ENCODE measurements at regions not wholly inside any gene's neighbourhood (a gene's known extent, or its start where the extent isn't known, plus 50 kb on each side); places are given as distances from the start of the nearest gene placed in this dataset.

- DNase-seq (ENCODE audit: low read depth), result no peak
These were observed 276.4 kb downstream of the HRH4 start for GRCh38 chr18:24736662-24737330.

DNA sequence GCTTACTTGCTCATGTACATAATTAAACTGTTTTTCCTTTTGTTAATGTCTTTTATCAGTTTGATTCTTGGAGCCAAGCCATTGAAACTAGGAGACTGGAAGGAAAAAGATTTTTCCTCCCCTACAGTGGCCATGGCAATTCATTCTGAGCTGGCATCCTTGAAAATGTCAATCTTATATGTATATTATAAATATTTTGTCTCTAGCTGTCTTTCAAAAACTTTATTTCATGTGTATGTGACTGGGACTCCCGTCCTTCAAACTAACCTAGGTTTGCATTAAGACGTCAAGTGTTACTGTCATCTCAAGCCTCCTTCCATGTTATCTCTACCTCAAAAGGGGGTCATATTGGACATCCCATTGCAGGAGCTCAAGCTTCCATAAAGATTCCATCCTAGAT lies 280.4 kb downstream of the HRH4 start:
- DNase-seq (ENCODE audit: low read depth), result no peak

DNA sequence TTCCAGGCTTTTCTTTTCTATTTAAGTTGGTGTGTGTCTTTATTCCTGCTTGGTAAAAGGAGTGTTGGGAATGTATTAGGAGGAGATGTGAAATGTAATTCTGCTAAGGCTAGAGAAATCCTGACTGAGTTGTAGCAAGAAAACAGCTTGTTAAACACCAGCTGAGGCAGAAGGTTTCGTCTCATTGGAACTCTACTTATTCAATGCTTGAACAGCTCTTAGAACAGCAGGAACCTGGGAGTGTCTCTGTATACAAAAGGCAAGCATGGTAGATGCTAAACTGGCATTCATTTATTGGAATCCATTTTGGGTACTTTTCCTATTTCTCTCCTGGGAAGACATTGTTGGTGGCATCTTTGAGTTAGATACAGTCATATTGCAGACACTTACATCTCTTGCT lies 280.9 kb downstream of the HRH4 start:
- DNase-seq (ENCODE audit: low read depth), result no peak

- DNase-seq (ENCODE audit: low read depth), result no peak
These were observed 281.7 kb downstream of the HRH4 start for GRCh38 chr18:24741965-24742724.

GRCh38 chr18:24754583-24755253 lies 294.3 kb downstream of the HRH4 start:
- DNase-seq (ENCODE audit: low read depth), result no peak

GRCh38 chr18:24756385-24756784 lies 295.9 kb downstream of the HRH4 start:
- no peak for DNase-seq (ENCODE audit: low read depth)

- no peak for DNase-seq (ENCODE audit: low read depth)
These were observed 296.7 kb downstream of the HRH4 start for GRCh38 chr18:24757134-24757533.

DNA sequence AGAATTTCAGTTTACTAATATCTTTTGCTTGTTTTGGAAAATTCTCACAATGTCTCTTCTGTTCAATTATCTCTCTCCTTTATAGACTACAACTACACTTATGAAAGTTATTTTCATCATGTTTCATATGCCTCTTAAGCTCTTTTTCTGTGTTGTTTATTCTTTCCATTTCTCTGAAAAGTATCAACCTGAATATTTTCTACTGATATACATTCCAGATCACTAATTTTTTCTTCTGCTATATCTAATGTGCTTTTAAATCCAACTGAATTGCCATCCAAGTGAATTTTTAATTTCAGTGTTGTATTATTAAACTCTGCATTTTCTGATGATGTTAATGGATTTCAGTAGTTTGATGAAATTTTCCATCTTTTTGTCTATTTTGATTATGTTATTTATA lies 301.3 kb downstream of the HRH4 start:
- no peak for DNase-seq (ENCODE audit: low read depth)

DNA sequence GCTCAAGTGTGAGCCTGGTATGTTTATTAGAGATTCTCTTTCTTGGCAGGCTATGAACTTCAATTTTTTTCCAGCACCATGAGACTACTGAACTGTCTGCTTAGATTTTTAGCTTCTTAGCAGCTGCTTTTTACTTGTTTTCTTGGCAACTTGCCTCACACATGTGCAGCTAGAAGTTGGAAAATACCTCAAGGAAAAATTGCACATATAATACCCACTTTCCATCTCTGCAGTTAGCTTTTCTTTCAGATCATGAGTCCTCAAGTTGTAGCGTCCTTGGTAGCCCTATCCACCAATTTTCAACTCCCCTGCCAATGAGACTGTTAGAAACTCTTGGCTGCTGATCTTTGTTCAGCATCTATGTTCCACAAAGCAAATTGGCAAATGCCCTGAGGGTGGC lies 302.1 kb downstream of the HRH4 start:
- no peak for DNase-seq (ENCODE audit: low read depth)

DNA sequence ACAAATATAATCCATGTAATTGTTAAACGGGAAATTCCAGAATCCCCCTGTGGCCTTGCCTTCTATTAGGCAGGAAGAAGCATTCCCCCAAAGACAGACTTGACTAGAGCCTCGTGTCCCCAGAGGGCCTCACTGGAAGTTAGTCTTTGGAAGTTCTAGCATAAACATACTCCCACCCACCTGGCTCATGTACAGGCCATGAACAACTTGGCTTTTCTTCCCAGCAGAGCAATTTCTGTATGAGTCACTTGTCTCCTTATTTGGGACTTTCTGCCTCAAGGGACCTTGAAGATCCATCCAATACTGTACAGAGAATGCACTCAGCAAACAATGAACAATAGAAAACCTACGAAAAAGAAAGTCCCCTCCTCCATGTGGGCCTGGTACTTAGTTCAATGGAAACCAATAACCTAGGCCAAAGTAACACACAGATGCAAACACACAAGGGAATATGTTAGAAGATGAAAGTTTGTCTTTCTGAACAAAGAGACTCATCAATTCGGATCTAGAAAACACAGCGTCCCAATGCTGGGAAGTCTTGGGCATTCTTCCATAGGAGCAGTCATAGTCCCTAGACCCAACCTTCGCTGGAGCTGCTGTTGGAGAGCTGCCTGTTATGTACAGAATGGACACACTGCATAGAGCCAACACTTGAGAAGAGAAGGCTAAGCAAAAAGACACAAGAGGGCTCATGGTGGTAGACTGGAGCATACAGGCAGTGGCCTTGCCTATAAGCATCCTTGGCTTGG lies 303.5 kb downstream of the HRH4 start:
- DNase-seq (ENCODE audit: low read depth), result no peak

DNA sequence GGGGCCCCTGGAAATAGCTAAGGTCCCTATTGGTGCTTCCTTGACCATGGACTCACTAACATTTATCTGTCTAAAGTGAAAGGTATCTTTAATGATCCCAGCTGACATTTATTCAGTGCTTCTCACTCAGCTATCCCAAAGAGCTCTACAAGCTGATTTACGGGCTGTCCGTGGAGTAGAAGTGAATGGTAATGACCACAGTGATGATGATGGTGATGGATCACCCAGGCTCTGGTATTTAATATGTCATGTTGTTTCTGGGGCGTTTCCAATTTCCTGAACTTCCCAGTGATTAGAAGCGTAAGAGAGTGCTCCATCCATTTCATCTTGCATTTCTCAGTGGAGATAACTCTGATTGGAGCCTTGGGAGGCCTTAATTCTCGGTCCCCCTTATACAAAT lies 304.3 kb downstream of the HRH4 start:
- no peak for DNase-seq (ENCODE audit: low read depth)

DNA sequence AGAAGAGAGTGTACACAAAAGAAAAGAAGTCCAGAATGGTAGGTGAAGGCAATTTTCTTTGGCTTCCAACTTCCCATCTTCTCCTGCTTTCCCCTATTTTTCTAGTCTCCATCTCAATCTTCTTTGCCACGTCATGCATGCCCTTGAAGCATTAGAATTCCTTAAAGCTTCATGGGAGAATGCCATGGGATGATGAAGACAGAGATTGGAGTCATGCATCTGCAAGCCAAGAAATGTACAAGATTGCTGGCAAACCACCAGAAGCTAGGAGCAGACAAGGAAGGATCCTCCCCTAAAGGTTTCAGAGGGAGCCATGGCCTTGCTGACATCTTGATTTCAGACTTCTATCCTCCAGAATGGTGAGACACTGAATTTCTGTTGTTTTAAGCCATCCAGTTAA lies 305.9 kb downstream of the HRH4 start:
- DNase-seq (ENCODE audit: low read depth), result no peak

DNA sequence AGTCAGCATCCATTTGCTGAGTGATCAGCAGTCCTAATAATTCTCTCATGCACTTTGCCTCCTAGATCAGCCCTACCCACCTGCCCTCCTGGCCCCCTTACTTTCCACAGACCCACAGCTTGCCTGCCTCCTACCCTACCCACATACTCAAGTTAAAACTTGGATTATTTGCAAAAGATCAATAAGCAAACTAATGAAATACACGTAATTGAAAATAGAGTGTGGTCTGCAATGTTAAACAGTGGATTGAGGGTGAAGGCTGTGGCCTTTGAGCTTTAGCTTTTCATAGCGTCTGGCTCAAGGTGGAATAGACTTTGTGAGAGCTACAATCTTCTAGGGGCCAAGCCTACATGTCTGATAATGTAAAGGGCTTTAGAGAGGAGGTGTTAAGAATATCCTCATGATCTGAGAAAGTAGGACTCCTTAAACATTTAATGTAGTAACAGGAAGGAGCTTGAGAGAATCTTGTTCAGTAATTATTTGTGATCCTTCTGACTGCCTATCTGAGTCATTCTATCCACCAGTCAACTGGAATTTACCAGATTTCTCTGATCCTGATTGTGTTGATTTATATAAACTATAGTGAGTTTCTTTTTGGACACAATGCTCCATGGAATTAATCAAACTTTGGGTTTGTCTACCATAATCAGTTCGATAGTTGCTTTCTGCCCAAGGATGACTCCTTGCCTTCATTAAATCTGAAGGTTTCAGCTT lies 310.0 kb downstream of the HRH4 start:
- DNase-seq (ENCODE audit: low read depth), result no peak

DNA sequence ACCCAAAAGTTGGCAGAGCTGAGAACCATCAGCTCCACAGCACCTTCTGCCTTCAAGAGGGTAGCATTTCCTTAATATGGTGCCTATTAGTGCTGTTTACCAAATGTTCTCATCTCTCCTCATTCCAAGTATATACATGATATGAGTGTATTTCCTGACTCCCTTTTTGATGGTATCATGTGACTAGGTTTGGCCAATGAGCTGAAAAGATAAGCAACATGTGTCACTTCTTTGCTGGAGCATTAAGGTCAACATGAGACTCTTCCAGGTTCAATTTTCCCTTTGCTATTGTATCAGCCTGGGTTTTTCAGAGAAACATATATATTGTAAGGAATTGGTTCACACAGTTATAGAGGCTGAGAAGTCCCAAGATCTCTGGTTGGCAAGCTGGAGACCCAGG lies 310.9 kb downstream of the HRH4 start:
- no peak for DNase-seq (ENCODE audit: low read depth)

DNA sequence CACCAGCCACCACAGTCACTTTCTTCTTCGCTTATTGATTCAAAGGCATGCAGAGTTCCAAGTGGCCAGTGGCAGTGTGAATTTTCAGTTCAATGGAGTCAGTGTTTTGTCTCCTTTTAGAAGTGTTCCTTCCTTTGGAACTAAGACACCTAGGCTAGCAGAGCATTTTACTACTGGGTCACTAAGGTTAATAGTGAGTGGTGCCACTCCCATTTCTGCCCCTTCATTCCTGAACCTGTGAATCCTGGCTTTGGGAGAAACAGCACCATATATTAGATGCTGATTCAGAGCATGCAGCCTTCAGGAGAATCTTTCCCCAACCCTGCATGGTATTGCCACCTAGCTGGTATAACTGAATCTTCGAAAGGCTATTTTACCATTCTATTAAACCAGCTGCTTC lies 312.7 kb downstream of the HRH4 start:
- DNase-seq (ENCODE audit: low read depth), result no peak

GRCh38 chr18:24776019-24776418 lies 315.6 kb downstream of the HRH4 start:
- DNase-seq (ENCODE audit: low read depth), result no peak

DNA sequence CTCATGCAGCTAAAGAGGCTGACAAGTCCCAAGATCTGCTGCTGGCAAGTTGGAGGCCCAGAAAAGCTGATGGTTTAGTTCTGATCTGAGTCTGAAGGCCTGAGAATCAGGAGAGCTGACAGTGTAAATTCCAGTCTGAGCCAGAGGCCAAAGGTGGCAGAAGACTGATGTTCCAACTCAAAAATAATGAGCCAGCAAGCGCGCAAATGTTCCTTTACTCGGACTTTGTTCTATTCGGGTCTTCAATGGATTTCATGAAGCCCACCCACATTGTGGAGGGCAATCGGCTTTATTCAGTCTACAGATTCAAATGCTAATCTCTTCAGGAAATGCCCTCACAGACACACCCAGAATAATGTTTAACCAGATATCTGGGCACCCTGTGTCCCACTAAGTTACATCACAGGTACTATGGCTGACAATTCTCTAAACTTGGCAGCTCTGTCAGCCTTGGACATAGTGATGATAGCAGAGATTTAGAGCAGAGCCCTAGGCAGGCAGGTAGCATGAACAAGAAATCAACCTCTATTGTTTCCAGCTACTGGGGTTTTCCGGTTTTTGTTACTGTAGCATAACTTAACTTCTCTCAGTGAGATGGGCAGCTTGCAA lies 318.5 kb downstream of the HRH4 start:
- DNase-seq (ENCODE audit: low read depth), result no peak

DNA sequence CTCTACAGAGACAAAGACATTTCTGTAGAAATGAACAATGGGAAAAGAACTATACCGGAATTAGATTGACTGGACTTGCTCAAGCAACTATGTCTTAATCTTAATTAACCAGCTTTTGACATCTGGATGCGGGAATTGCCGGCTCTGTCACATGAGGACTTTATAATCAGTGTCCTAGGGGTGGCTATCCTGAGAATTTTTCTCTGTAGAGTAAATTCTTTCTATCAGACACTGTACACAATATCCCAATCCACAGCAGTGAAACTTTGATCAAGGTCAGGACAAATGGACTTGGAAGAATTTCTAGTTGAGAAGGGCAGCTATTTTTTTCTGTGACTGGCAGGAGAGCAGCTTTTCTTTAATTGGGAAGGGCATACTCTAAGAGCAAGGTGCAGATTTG lies 322.1 kb downstream of the HRH4 start:
- no peak for DNase-seq (ENCODE audit: low read depth)

DNA sequence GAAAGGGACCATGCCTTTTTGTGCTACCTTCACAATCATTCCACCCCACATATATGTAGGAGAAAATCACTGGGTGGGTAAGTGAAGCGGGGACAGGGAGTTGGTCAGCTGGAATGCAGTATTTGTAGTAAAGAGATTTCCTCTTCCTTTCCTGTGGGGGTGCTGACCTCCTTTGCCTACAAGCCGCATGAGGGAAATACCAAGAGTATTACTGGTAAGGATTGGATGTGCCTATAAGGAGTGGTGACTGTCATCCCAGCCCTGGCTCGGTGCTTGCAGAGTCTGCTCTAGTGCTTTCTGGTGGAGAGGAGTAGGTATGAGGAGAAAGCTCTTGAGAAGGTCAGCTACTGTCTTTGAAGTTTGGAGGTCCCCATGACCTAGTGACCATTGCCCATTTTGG lies 324.6 kb downstream of the HRH4 start:
- DNase-seq (ENCODE audit: low read depth), result no peak

DNA sequence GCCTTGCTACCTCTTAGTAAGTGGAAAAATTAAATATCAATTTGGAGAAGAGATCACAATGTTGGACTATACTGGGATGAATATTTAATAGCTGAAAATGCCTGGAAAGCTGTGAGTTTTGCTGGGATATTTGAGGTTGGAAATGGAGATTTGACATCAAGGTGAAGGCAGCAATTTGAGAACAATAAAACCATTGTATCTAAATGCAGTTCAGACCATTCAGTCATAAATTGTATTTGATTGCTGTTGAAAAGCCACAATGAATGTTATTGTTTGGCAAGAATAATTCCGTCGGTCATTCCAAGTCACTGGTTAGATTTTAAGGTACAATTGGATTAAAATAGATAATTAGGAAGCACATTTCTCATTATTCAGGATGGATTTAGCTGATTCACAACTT lies 325.6 kb downstream of the HRH4 start:
- no peak for DNase-seq (ENCODE audit: low read depth)

DNA sequence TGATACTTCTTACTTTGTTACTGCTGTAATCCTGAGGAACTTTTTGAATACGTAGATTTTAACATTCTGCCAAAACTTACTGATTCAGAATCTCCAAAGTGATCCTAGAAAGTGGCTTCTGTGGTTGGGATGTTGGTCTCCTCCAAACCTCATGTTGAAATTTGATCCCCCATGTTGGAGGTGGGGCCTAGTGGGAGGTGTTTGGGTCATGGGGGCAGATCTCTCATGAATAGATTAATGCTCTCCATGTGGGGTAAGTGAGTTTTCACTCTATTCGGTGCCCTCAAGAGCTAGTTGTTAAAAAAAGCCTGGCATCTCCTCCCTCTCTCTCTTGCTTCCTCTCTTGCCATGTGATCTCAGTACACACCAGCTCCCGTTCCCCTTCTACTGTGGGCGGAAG lies 329.9 kb downstream of the HRH4 start:
- no peak for DNase-seq (ENCODE audit: low read depth)
